NT2/D1 (cell line): ENCODE measurements at regions not wholly inside any gene's neighbourhood (a gene's known extent, or its start where the extent isn't known, plus 50 kb on each side); places are given as distances from the start of the nearest gene placed in this dataset.

ENCODE experiments used
- DNase-seq: peaks from one replicate; pipeline ENCODE4 v3.0.0-alpha.2; 2011; ENCODE audit warnings: low read depth, low spot score
- H3K27me3 ChIP-seq: 2 replicates; pipeline ENCODE4 v1.6.0; 2011; ENCODE audit warnings: mild to moderate bottlenecking; ENCODE audit not compliant: insufficient read length, insufficient read depth
- H3K36me3 ChIP-seq: 2 replicates; pipeline ENCODE4 v1.6.1; 2011; ENCODE audit warnings: mild to moderate bottlenecking, low read length, mixed read lengths; ENCODE audit not compliant: insufficient read depth, insufficient read length
- H3K4me1 ChIP-seq: 2 replicates; pipeline ENCODE4 v1.5.1; 2011; ENCODE audit not compliant: insufficient read depth, insufficient read length
- H3K4me3 ChIP-seq: 2 replicates; pipeline ENCODE4 v1.5.1; 2011; ENCODE audit warnings: low read depth; ENCODE audit not compliant: insufficient read length
- H3K9ac ChIP-seq: 2 replicates; pipeline ENCODE4 v1.6.0; 2011; ENCODE audit warnings: low read depth; ENCODE audit not compliant: insufficient read length
- H3K9me3 ChIP-seq: 2 replicates; pipeline ENCODE4 v1.5.1; 2011; ENCODE audit warnings: mild to moderate bottlenecking, low read length; ENCODE audit not compliant: insufficient read depth
- SUZ12 ChIP-seq: IDR thresholded peaks from 2 replicates; pipeline ENCODE4 v1.6.1; 2011; ENCODE audit not compliant: insufficient read length, insufficient read depth; ENCODE audit errors: extremely low read depth
- YY1 ChIP-seq: IDR thresholded peaks from 2 replicates; pipeline ENCODE4 v1.6.1; 2011; ENCODE audit not compliant: insufficient read length, insufficient read depth
- ZNF274 ChIP-seq: IDR thresholded peaks from 2 replicates; pipeline ENCODE4 v1.6.1; 2011; ENCODE audit warnings: mild to moderate bottlenecking, low read depth, low read length

GRCh38 chr15:53159458-53159857 is 369.3 kb upstream of the ONECUT1 start:
- H3K4me3 ChIP-seq: no peak overlapping the region
- DNase-seq: no peak
- H3K9ac ChIP-seq: no peak overlapping the region
- no peaks in the 10 kb centered on the region for H3K27me3 ChIP-seq
- no peaks in the 10 kb centered on the region for H3K36me3 ChIP-seq
- no peak for TF ChIP-seq ZNF274
- TF ChIP-seq YY1: no peak
- TF ChIP-seq SUZ12: no peak
- no peaks in the 10 kb centered on the region for H3K9me3 ChIP-seq
- no peaks in the 10 kb centered on the region for H3K4me1 ChIP-seq

GRCh38 chr15:53158995-53159394 is 368.9 kb upstream of the ONECUT1 start:
- DNase-seq: no peak
- Histone ChIP-seq H3K36me3 (no peaks in the 10 kb centered on the region), H3K4me1 (no peaks in the 10 kb centered on the region), H3K4me3 (no peak overlapping the region), H3K27me3 (no peaks in the 10 kb centered on the region), H3K9me3 (no peaks in the 10 kb centered on the region), H3K9ac (no peak overlapping the region)
- TF ChIP-seq ZNF274: no peak
- no peak for TF ChIP-seq SUZ12
- TF ChIP-seq YY1: no peak

GRCh38 chr15:53133255-53133850 is 343.2 kb upstream of the ONECUT1 start:
- Histone ChIP-seq H3K4me1 (no peaks in the 10 kb centered on the region), H3K4me3 (no peak overlapping the region), H3K27me3 (no peaks in the 10 kb centered on the region), H3K36me3 (no peaks in the 10 kb centered on the region), H3K9me3 (no peaks in the 10 kb centered on the region), H3K9ac (no peak overlapping the region)
- no peak for DNase-seq
- no peak for TF ChIP-seq ZNF274
- TF ChIP-seq YY1: no peak
- TF ChIP-seq SUZ12: no peak

GRCh38 chr15:53130943-53131342 is 340.8 kb upstream of the ONECUT1 start:
- Histone ChIP-seq H3K9me3 (no peaks in the 10 kb centered on the region), H3K27me3 (no peaks in the 10 kb centered on the region), H3K4me1 (no peaks in the 10 kb centered on the region), H3K4me3 (no peak overlapping the region), H3K9ac (no peak overlapping the region), H3K36me3 (no peaks in the 10 kb centered on the region)
- DNase-seq: no peak
- no peak for TF ChIP-seq ZNF274
- no peak for TF ChIP-seq YY1
- TF ChIP-seq SUZ12: no peak

- no peaks in the 10 kb centered on the region for H3K36me3 ChIP-seq
- H3K9ac ChIP-seq: no peak overlapping the region
- no peaks in the 10 kb centered on the region for H3K27me3 ChIP-seq
- TF ChIP-seq ZNF274: no peak
- TF ChIP-seq YY1: no peak
- no peak for TF ChIP-seq SUZ12
- no peaks in the 10 kb centered on the region for H3K4me1 ChIP-seq
- no peak overlapping the region for H3K4me3 ChIP-seq
- no peaks in the 10 kb centered on the region for H3K9me3 ChIP-seq
- DNase-seq: no peak
Measured at GRCh38 chr15:53129121-53129904, 339.2 kb upstream of the ONECUT1 start.

GRCh38 chr15:53128652-53129051 is 338.5 kb upstream of the ONECUT1 start:
- no peak for DNase-seq
- TF ChIP-seq ZNF274: no peak
- TF ChIP-seq YY1: no peak
- TF ChIP-seq SUZ12: no peak
- no peaks in the 10 kb centered on the region for H3K36me3 ChIP-seq
- no peaks in the 10 kb centered on the region for H3K27me3 ChIP-seq
- H3K4me1 ChIP-seq: no peaks in the 10 kb centered on the region
- H3K4me3 ChIP-seq: no peak overlapping the region
- no peaks in the 10 kb centered on the region for H3K9me3 ChIP-seq
- H3K9ac ChIP-seq: no peak overlapping the region

GRCh38 chr15:53126144-53126543 is 336.0 kb upstream of the ONECUT1 start:
- Histone ChIP-seq H3K27me3 (no peaks in the 10 kb centered on the region), H3K4me1 (no peaks in the 10 kb centered on the region), H3K36me3 (no peaks in the 10 kb centered on the region), H3K9me3 (no peaks in the 10 kb centered on the region), H3K4me3 (no peak overlapping the region), H3K9ac (no peak overlapping the region)
- DNase-seq: no peak
- no peak for TF ChIP-seq ZNF274
- TF ChIP-seq SUZ12: no peak
- no peak for TF ChIP-seq YY1
